MM.1S (cell line): ENCODE measurements at regions not wholly inside any gene's neighbourhood (a gene's known extent, or its start where the extent isn't known, plus 50 kb on each side); places are given as distances from the start of the nearest gene placed in this dataset.

ENCODE experiments used
- DNase-seq: peaks from one replicate; pipeline ENCODE4 v3.0.0-alpha.2; 2015
- H2AFZ ChIP-seq: fragments of 300-600 bp; sonication (generic); 2 replicates; pipeline ENCODE4 v1.6.0; 2016; ENCODE audit warnings: antibody characterized with exemption, low read length
- H3F3A ChIP-seq: fragments of 300-600 bp; sonication (generic); 2 replicates; pipeline ENCODE4 v1.6.1; 2016; ENCODE audit warnings: mild to moderate bottlenecking, antibody characterized with exemption, low read length, moderate library complexity, mixed read lengths; ENCODE audit not compliant: insufficient read depth
- H3K27ac ChIP-seq: fragments of 300-600 bp; sonication (generic); 2 replicates; pipeline ENCODE4 v1.5.1; 2016; ENCODE audit warnings: mild to moderate bottlenecking, low read length
- H3K27me3 ChIP-seq: fragments of 300-600 bp; sonication (generic); replicated peaks from 2 replicates; pipeline ENCODE4 v1.6.0; 2016; ENCODE audit warnings: low read length; ENCODE audit not compliant: insufficient read depth
- H3K36me3 ChIP-seq: fragments of 300-600 bp; sonication (generic); replicated peaks from 2 replicates; pipeline ENCODE4 v1.6.1; 2016; ENCODE audit warnings: mild to moderate bottlenecking, low read length, mixed read lengths; ENCODE audit not compliant: insufficient read depth
- H3K4me1 ChIP-seq: fragments of 300-600 bp; sonication (generic); 2 replicates; pipeline ENCODE4 v1.6.1; 2016; ENCODE audit warnings: low read length, mixed read lengths
- H3K4me2 ChIP-seq: fragments of 300-600 bp; sonication (generic); 2 replicates; pipeline ENCODE4 v1.6.0; 2016; ENCODE audit warnings: low read depth, low read length
- H3K4me3 ChIP-seq: fragments of 300-600 bp; sonication (generic); 2 replicates; pipeline ENCODE4 v1.5.1; 2016; ENCODE audit warnings: low read length, mixed read lengths
- H3K79me2 ChIP-seq: fragments of 300-600 bp; sonication (generic); 2 replicates; pipeline ENCODE4 v1.6.1; 2016; ENCODE audit warnings: mixed run types, low read length, mixed read lengths
- H3K9ac ChIP-seq: fragments of 300-600 bp; sonication (generic); 2 replicates; pipeline ENCODE4 v1.6.1; 2016; ENCODE audit warnings: low read length, mixed read lengths
- H3K9me2 ChIP-seq: fragments of 300-600 bp; sonication (generic); replicated peaks from 2 replicates; pipeline ENCODE4 v1.6.1; 2016; ENCODE audit warnings: mild to moderate bottlenecking, low read length, mixed read lengths; ENCODE audit not compliant: insufficient read depth
- H3K9me3 ChIP-seq: fragments of 300-600 bp; sonication (generic); replicated peaks from 2 replicates; pipeline ENCODE4 v1.6.1; 2016; ENCODE audit warnings: mild to moderate bottlenecking, low read length, mixed read lengths; ENCODE audit not compliant: insufficient read depth
- H4K20me1 ChIP-seq: fragments of 300-600 bp; sonication (generic); 2 replicates; pipeline ENCODE4 v1.6.1; 2016; ENCODE audit warnings: mild to moderate bottlenecking, low read length, moderate library complexity, mixed read lengths; ENCODE audit not compliant: insufficient read depth
- EZH2 ChIP-seq: fragments of 300-600 bp; sonication (generic); optimal IDR thresholded peaks from 2 replicates; pipeline ENCODE3; 2017; ENCODE audit warnings: low read depth, mild to moderate bottlenecking, antibody characterized with exemption, low read length, mixed read lengths
- EZH2phosphoT487 ChIP-seq: fragments of 300-600 bp; sonication (generic); IDR thresholded peaks from 2 replicates; pipeline ENCODE4 v1.6.1; 2018; ENCODE audit warnings: antibody characterized with exemption, low read length
- TF ChIP-seq, protein P1 (sequence below): fragments of 300-600 bp; sonication (generic); IDR thresholded peaks from 2 replicates; pipeline ENCODE4 v1.5.1; 2016; ENCODE audit warnings: antibody characterized with exemption, low read length, mixed read lengths

- H3K27me3 ChIP-seq: no peaks in the 10 kb centered on the region
- H4K20me1 ChIP-seq: no peaks in the 10 kb centered on the region
- H3K79me2 ChIP-seq: no peaks in the 10 kb centered on the region
- no peaks in the 10 kb centered on the region for H3K9me2 ChIP-seq
- DNase-seq: peak; percentile 38
- H3F3A ChIP-seq: no peaks in the 10 kb centered on the region
- H3K36me3 ChIP-seq: no peaks in the 10 kb centered on the region
- no peaks in the 10 kb centered on the region for H3K9me3 ChIP-seq
- no peak overlapping the region for H3K9ac ChIP-seq
- no peak overlapping the region for H3K4me3 ChIP-seq
- H2AFZ ChIP-seq: 0 out of 2 replicates have a peak overlapping the region, but pooled peaks have one; percentile 32
- H3K4me2 ChIP-seq: 0 out of 2 replicates have a peak overlapping the region, but pooled peaks have one; percentile 8
- no peaks in the 10 kb centered on the region for H3K4me1 ChIP-seq
- no peak overlapping the region for H3K27ac ChIP-seq
- TF ChIP-seq EZH2 (no peak), EZH2phosphoT487 (no peak)
- TF ChIP-seq, protein P1, sequence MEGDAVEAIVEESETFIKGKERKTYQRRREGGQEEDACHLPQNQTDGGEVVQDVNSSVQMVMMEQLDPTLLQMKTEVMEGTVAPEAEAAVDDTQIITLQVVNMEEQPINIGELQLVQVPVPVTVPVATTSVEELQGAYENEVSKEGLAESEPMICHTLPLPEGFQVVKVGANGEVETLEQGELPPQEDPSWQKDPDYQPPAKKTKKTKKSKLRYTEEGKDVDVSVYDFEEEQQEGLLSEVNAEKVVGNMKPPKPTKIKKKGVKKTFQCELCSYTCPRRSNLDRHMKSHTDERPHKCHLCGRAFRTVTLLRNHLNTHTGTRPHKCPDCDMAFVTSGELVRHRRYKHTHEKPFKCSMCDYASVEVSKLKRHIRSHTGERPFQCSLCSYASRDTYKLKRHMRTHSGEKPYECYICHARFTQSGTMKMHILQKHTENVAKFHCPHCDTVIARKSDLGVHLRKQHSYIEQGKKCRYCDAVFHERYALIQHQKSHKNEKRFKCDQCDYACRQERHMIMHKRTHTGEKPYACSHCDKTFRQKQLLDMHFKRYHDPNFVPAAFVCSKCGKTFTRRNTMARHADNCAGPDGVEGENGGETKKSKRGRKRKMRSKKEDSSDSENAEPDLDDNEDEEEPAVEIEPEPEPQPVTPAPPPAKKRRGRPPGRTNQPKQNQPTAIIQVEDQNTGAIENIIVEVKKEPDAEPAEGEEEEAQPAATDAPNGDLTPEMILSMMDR: no peak
Measured at GRCh38 chr10:108385963-108386362, 1221.5 kb upstream of the SORCS1 start.

- TF ChIP-seq EZH2 (no peak), EZH2phosphoT487 (no peak)
- TF ChIP-seq, protein P1: no peak
- Histone ChIP-seq H3K9me3 (no peaks in the 10 kb centered on the region), H3F3A (no peaks in the 10 kb centered on the region), H3K79me2 (no peaks in the 10 kb centered on the region), H3K27me3 (no peaks in the 10 kb centered on the region), H3K27ac (no peak overlapping the region), H2AFZ (no peak overlapping the region), H3K4me2 (no peak overlapping the region), H3K4me1 (no peaks in the 10 kb centered on the region), H3K9me2 (no peaks in the 10 kb centered on the region), H3K4me3 (no peak overlapping the region), H3K9ac (no peak overlapping the region), H4K20me1 (no peaks in the 10 kb centered on the region), H3K36me3 (no peaks in the 10 kb centered on the region)
- no peak for DNase-seq
Measured at GRCh38 chr10:108384378-108384777, 1219.9 kb upstream of the SORCS1 start.

GRCh38 chr10:108378779-108379178, 1214.3 kb upstream of the SORCS1 start:
- no peak for DNase-seq
- Histone ChIP-seq H3K4me3 (no peak overlapping the region), H3K9ac (no peak overlapping the region), H3K79me2 (no peaks in the 10 kb centered on the region), H2AFZ (no peak overlapping the region), H3K9me3 (no peaks in the 10 kb centered on the region), H3K9me2 (no peaks in the 10 kb centered on the region), H3K4me2 (no peak overlapping the region), H3K4me1 (no peaks in the 10 kb centered on the region), H3K27me3 (no peaks in the 10 kb centered on the region), H3F3A (no peaks in the 10 kb centered on the region), H4K20me1 (no peaks in the 10 kb centered on the region), H3K27ac (no peak overlapping the region), H3K36me3 (no peaks in the 10 kb centered on the region)
- TF ChIP-seq EZH2phosphoT487: no peak
- TF ChIP-seq EZH2: no peak
- TF ChIP-seq, protein P1: no peak

DNA sequence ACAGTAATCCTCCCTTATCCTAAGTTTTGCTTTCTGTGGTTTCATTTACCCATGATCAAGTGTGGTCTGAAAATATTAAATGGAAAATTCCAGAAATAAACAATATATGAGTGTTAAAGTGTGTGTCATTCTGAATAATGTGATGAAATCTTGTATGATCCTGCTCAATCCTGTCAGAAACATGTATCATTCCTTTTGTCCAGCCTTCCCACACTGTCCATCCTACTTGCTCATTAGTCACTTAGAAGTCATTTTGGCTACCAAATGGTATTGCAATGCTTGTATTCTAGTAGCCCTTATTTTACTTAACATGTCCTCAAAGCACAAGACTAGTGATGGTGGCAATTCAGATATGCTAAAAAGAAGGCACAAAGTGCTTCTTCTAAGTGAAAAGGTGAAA, 1211.2 kb upstream of the SORCS1 start:
- H3K9ac ChIP-seq: no peak overlapping the region
- no peaks in the 10 kb centered on the region for H3K4me1 ChIP-seq
- no peak overlapping the region for H2AFZ ChIP-seq
- no peak overlapping the region for H3K27ac ChIP-seq
- no peaks in the 10 kb centered on the region for H3F3A ChIP-seq
- H4K20me1 ChIP-seq: no peaks in the 10 kb centered on the region
- no peak overlapping the region for H3K4me3 ChIP-seq
- TF ChIP-seq, protein P1: no peak
- TF ChIP-seq EZH2: no peak
- no peak for TF ChIP-seq EZH2phosphoT487
- no peaks in the 10 kb centered on the region for H3K9me2 ChIP-seq
- H3K27me3 ChIP-seq: no peaks in the 10 kb centered on the region
- H3K79me2 ChIP-seq: no peaks in the 10 kb centered on the region
- no peaks in the 10 kb centered on the region for H3K9me3 ChIP-seq
- H3K36me3 ChIP-seq: no peaks in the 10 kb centered on the region
- no peak for DNase-seq
- H3K4me2 ChIP-seq: no peak overlapping the region
